Keratinocyte (primary cell): ENCODE measurements at regions not wholly inside any gene's neighbourhood (a gene's known extent, or its start where the extent isn't known, plus 50 kb on each side); places are given as distances from the start of the nearest gene placed in this dataset.

ENCODE experiments used
- DNase-seq: peaks from one replicate; pipeline ENCODE4 v3.0.0-alpha.2; 2011; ENCODE audit warnings: low read depth, missing footprints, low spot score
- FAIRE-seq: peaks from 2 replicates; lab custom pipeline; 2011; peaks lifted over from hg19 to GRCh38; lab: Jason Lieb, UNC
- H2AFZ ChIP-seq: 2 replicates; pipeline ENCODE4 v1.6.0; 2012; ENCODE audit warnings: low read length, control low read depth, inconsistent platforms; ENCODE audit not compliant: control insufficient read depth
- H3K27ac ChIP-seq: 2 replicates; pipeline ENCODE4 v1.5.1; 2011; ENCODE audit warnings: low read length; ENCODE audit not compliant: control insufficient read depth, insufficient read depth
- H3K27me3 ChIP-seq: 3 replicates; pipeline ENCODE4 v1.6.0; 2011; ENCODE audit warnings: low read length; ENCODE audit not compliant: control insufficient read depth, insufficient read depth; ENCODE audit errors: extremely low read depth
- H3K36me3 ChIP-seq, 2 experiments: 2 replicates in 1 of 2; 3 replicates in 1 of 2; pipeline ENCODE4 v1.5.1; 2011; ENCODE audit warnings: low read length in 2 of 2, mild to moderate bottlenecking in 1 of 2; ENCODE audit not compliant: control insufficient read depth in 2 of 2, insufficient read depth in 2 of 2; ENCODE audit errors: extremely low read depth in 1 of 2
- H3K4me1 ChIP-seq: 3 replicates; pipeline ENCODE4 v1.5.1; 2011; ENCODE audit warnings: low read length; ENCODE audit not compliant: control insufficient read depth, insufficient read depth; ENCODE audit errors: extremely low read depth
- H3K4me2 ChIP-seq: 3 replicates; pipeline ENCODE4 v1.6.0; 2011; ENCODE audit warnings: low read depth, low read length; ENCODE audit not compliant: control insufficient read depth, insufficient read depth; ENCODE audit errors: extremely low read depth
- H3K4me3 ChIP-seq, 3 experiments: fragments of 200-600 bp in 1 of 3; sonication (generic) in 1 of 3; 2 replicates in 2 of 3; 3 replicates in 1 of 3; pipeline ENCODE4 v1.5.1; 2011 to 2016; ENCODE audit warnings: low read length in 3 of 3, mild to moderate bottlenecking in 3 of 3, control low read depth in 2 of 3, inconsistent platforms in 1 of 3, low read depth in 1 of 3, mixed read lengths in 1 of 3, mixed run types in 1 of 3, moderate library complexity in 1 of 3; ENCODE audit not compliant: control insufficient read depth in 2 of 3, insufficient read depth in 2 of 3; ENCODE audit errors: extremely low read depth in 1 of 3
- H3K79me2 ChIP-seq: 2 replicates; pipeline ENCODE4 v1.6.0; 2012; ENCODE audit warnings: low read length; ENCODE audit not compliant: control insufficient read depth, insufficient read depth
- H3K9ac ChIP-seq: 3 replicates; pipeline ENCODE4 v1.6.0; 2011; ENCODE audit warnings: low read length; ENCODE audit not compliant: control insufficient read depth, insufficient read depth; ENCODE audit errors: extremely low read depth
- H3K9me1 ChIP-seq: 3 replicates; pipeline ENCODE4 v1.6.0; 2011; ENCODE audit warnings: low read length; ENCODE audit not compliant: control insufficient read depth, insufficient read depth; ENCODE audit errors: extremely low read depth
- H3K9me3 ChIP-seq: 2 replicates; pipeline ENCODE4 v1.5.1; 2012; ENCODE audit warnings: low read depth, low read length; ENCODE audit not compliant: control insufficient read depth
- H4K20me1 ChIP-seq: 3 replicates; pipeline ENCODE4 v1.6.0; 2011; ENCODE audit warnings: low read length; ENCODE audit not compliant: control insufficient read depth, insufficient read depth; ENCODE audit errors: extremely low read depth
- EZH2 ChIP-seq: IDR thresholded peaks from one replicate; pipeline ENCODE4 v1.6.1; 2012; ENCODE audit warnings: inconsistent platforms, mild to moderate bottlenecking, low read length, moderate library complexity
- dilution Hi-C: fragments of 300-500 bp; cut with MboI; formaldehyde crosslinking; loops from one replicate; pipeline ENCODE4 v1.7.0; 2020; ENCODE audit warnings: low sequenced_read_pairs; ENCODE audit not compliant: extremely low pct_ligation_motif_present
- TF ChIP-seq, protein P1 (sequence below), 3 experiments: IDR thresholded peaks in 1 of 3; conservative IDR thresholded peaks in 1 of 3; optimal IDR thresholded peaks in 1 of 3; 2 replicates in 2 of 3; 3 replicates in 1 of 3; pipeline versions ENCODE3 to v1.5.1; 2011; ENCODE audit warnings: low read length in 3 of 3, mild to moderate bottlenecking in 3 of 3, moderate library complexity in 2 of 3, control low read depth in 1 of 3, inconsistent platforms in 1 of 3; ENCODE audit not compliant: insufficient read depth in 2 of 3; ENCODE audit errors: extremely low read depth in 1 of 3

DNA sequence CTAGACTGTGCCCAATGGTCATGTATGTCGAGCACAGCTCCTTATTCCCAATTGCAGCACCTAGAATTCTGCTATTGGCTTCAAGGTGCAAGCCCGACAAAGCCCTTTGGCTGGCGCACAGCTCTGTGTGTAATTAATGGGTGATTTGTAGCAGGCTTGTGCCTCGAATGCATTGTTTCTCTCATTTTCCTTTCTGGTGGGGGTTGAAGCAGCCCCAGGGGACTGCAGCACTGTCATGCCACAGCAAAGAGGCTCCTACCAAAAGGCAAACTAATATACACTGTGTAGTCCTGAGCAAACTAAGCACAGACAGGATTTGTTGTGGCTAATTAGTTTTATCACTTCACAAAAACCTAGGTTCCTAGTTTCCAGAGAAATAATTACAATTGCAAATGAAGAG lies 898.7 kb downstream of the UQCRFS1 start:
- no peak for TF ChIP-seq EZH2
- TF ChIP-seq, protein P1, sequence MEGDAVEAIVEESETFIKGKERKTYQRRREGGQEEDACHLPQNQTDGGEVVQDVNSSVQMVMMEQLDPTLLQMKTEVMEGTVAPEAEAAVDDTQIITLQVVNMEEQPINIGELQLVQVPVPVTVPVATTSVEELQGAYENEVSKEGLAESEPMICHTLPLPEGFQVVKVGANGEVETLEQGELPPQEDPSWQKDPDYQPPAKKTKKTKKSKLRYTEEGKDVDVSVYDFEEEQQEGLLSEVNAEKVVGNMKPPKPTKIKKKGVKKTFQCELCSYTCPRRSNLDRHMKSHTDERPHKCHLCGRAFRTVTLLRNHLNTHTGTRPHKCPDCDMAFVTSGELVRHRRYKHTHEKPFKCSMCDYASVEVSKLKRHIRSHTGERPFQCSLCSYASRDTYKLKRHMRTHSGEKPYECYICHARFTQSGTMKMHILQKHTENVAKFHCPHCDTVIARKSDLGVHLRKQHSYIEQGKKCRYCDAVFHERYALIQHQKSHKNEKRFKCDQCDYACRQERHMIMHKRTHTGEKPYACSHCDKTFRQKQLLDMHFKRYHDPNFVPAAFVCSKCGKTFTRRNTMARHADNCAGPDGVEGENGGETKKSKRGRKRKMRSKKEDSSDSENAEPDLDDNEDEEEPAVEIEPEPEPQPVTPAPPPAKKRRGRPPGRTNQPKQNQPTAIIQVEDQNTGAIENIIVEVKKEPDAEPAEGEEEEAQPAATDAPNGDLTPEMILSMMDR (optimal IDR thresholded peaks at IDR 0.05 in 1 of 3, IDR thresholded peaks at IDR 0.05 in 1 of 3, conservative IDR thresholded peaks at IDR 0.05 in 1 of 3; ENCODE audit: extremely low read depth in 1 of 3, insufficient read depth in 2 of 3, low read length in 3 of 3) = no peak
- no peak overlapping the region for H3K4me3 ChIP-seq
- no peaks in the 10 kb centered on the region for H3K36me3 ChIP-seq
- H3K9me3 ChIP-seq = no peaks in the 10 kb centered on the region
- dilution Hi-C loops = no loop called here
- DNase-seq (no peak), FAIRE-seq (no peak)
- H3K4me2 ChIP-seq = no peak overlapping the region
- H4K20me1 ChIP-seq = no peaks in the 10 kb centered on the region
- no peaks in the 10 kb centered on the region for H3K79me2 ChIP-seq
- H3K27me3 ChIP-seq = no peaks in the 10 kb centered on the region
- H3K27ac ChIP-seq = no peak overlapping the region
- no peak overlapping the region for H3K9ac ChIP-seq
- no peaks in the 10 kb centered on the region for H3K9me1 ChIP-seq
- no peak overlapping the region for H2AFZ ChIP-seq
- H3K4me1 ChIP-seq = no peaks in the 10 kb centered on the region

DNA sequence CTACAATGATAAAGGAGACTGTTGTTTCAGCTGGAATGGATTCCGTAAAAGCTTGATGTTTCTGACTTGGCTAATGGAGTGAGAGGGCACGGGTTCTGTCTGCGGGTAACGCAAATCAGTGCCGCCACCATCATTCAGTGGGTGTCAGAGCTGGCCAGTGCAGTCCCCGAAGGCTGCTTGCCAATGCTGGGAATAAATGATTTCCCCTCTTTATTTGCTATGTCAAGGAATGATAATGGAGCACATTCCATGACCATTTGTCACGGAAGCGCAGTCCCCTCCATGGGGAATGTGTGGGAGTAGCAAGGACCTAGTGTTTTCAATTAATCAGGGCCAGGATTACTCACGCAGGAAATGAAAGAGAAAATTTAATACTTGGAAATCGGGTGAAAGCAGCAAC lies 899.3 kb downstream of the UQCRFS1 start:
- Histone ChIP-seq H3K9ac (no peak overlapping the region), H2AFZ (no peak overlapping the region), H3K4me1 (no peaks in the 10 kb centered on the region), H3K79me2 (no peaks in the 10 kb centered on the region), H3K36me3 (no peaks in the 10 kb centered on the region), H3K4me2 (no peak overlapping the region), H3K9me3 (no peaks in the 10 kb centered on the region), H4K20me1 (no peaks in the 10 kb centered on the region), H3K27ac (no peak overlapping the region), H3K4me3 (no peak overlapping the region), H3K9me1 (no peaks in the 10 kb centered on the region), H3K27me3 (no peaks in the 10 kb centered on the region)
- TF ChIP-seq, protein P1 (optimal IDR thresholded peaks at IDR 0.05 in 1 of 3, IDR thresholded peaks at IDR 0.05 in 1 of 3, conservative IDR thresholded peaks at IDR 0.05 in 1 of 3; ENCODE audit: extremely low read depth in 1 of 3, insufficient read depth in 2 of 3, low read length in 3 of 3) = no peak
- no peak for DNase-seq
- no peak for FAIRE-seq
- dilution Hi-C loops = no loop called here
